ENCODE measurements at regions not wholly inside any gene's neighbourhood (a gene's known extent, or its start where the extent isn't known, plus 50 kb on each side); places are given as distances from the start of the nearest gene placed in this dataset.
A peak's percentile ranks its signal among the peaks of the same experiment; 100 is the strongest.
"Not testable (repeated sequence)": the region's sequence is repeated elsewhere in the genome, so short reads cannot be mapped to it uniquely, and the experiment has no call there.

- H3K36me3 Mint-ChIP-seq, result no peaks in the 10 kb centered on the region
- H3K9me3 Mint-ChIP-seq, result peaks cover 0 to 7% (median 0%) of the 10 kb centered on the region in 9 donors
- POLR2A ChIA-PET, result no interaction called here
- no peak overlapping the region for H3K4me3 Mint-ChIP-seq
- H3K27ac Mint-ChIP-seq, result no peak overlapping the region
- no peaks in the 10 kb centered on the region for H3K27me3 Mint-ChIP-seq
- ATAC-seq, result no peak
- no peak for DNase-seq
- no peaks in the 10 kb centered on the region for H3K4me1 Mint-ChIP-seq
These were observed 456.8 kb downstream of the TRAM1L1 start for GRCh38 chr4:116628598-116628997.

- Mint-ChIP-seq H3K4me1 (no peaks in the 10 kb centered on the region), H3K4me3 (no peak overlapping the region), H3K27me3 (no peaks in the 10 kb centered on the region), H3K27ac (no peak overlapping the region), H3K9me3 (peaks cover 0 to 5% (median 0%) of the 10 kb centered on the region in 9 donors), H3K36me3 (no peaks in the 10 kb centered on the region)
- no peak for DNase-seq
- POLR2A ChIA-PET, result no interaction called here
- no peak for ATAC-seq
These were observed 457.8 kb downstream of the TRAM1L1 start for GRCh38 chr4:116627545-116627944.

GRCh38 chr4:116619508-116619907 is 465.9 kb downstream of the TRAM1L1 start:
- POLR2A ChIA-PET, result not testable (repeated sequence)

GRCh38 chr4:116618638-116619037 is 466.7 kb downstream of the TRAM1L1 start:
- ATAC-seq (no peak), DNase-seq (no peak)
- no peaks in the 10 kb centered on the region for H3K36me3 Mint-ChIP-seq
- no peak overlapping the region for H3K27ac Mint-ChIP-seq
- peaks cover 0 to 16% (median 0%) of the 10 kb centered on the region in 9 donors for H3K9me3 Mint-ChIP-seq
- POLR2A ChIA-PET, result no interaction called here
- H3K4me3 Mint-ChIP-seq, result no peak overlapping the region
- no peaks in the 10 kb centered on the region for H3K27me3 Mint-ChIP-seq
- no peaks in the 10 kb centered on the region for H3K4me1 Mint-ChIP-seq

More at GRCh38 chr4:116619508-116619907, 465.9 kb downstream of the TRAM1L1 start:
- ATAC-seq, H3K4me1 Mint-ChIP-seq, H3K36me3 Mint-ChIP-seq, H3K27ac Mint-ChIP-seq, DNase-seq, H3K27me3 Mint-ChIP-seq, H3K4me3 Mint-ChIP-seq: not testable (repeated sequence)
- H3K9me3 Mint-ChIP-seq, result peaks cover 0 to 16% (median 0%) of the 10 kb centered on the region in 9 donors

GRCh38 chr4:116603096-116603495 is 482.3 kb downstream of the TRAM1L1 start:
- no peak overlapping the region for H3K4me3 Mint-ChIP-seq
- no peaks in the 10 kb centered on the region for H3K4me1 Mint-ChIP-seq
- POLR2A ChIA-PET, result no interaction called here
- no peak overlapping the region for H3K27ac Mint-ChIP-seq
- no peaks in the 10 kb centered on the region for H3K36me3 Mint-ChIP-seq
- no peaks in the 10 kb centered on the region for H3K27me3 Mint-ChIP-seq
- no peak for ATAC-seq
- no peak for DNase-seq
- peaks cover 0 to 7% (median 2%) of the 10 kb centered on the region in 9 donors for H3K9me3 Mint-ChIP-seq

- peaks cover 0 to 7% (median 2%) of the 10 kb centered on the region in 9 donors for H3K9me3 Mint-ChIP-seq
- ATAC-seq (no peak), DNase-seq (peak in 1 of 10 donors; percentile 60)
- no peaks in the 10 kb centered on the region for H3K27me3 Mint-ChIP-seq
- H3K36me3 Mint-ChIP-seq, result no peaks in the 10 kb centered on the region
- no peak overlapping the region for H3K27ac Mint-ChIP-seq
- H3K4me1 Mint-ChIP-seq, result no peaks in the 10 kb centered on the region
- POLR2A ChIA-PET, result no interaction called here
- H3K4me3 Mint-ChIP-seq, result no peak overlapping the region
These were observed 485.5 kb downstream of the TRAM1L1 start for GRCh38 chr4:116599859-116600258.

- H3K36me3 Mint-ChIP-seq, result no peaks in the 10 kb centered on the region
- peaks cover 0 to 5% (median 2%) of the 10 kb centered on the region in 9 donors for H3K9me3 Mint-ChIP-seq
- H3K4me3 Mint-ChIP-seq, result no peak overlapping the region
- no peaks in the 10 kb centered on the region for H3K27me3 Mint-ChIP-seq
- POLR2A ChIA-PET, result no interaction called here
- no peak for ATAC-seq
- no peak for DNase-seq
- H3K4me1 Mint-ChIP-seq, result no peaks in the 10 kb centered on the region
- H3K27ac Mint-ChIP-seq, result no peak overlapping the region
These were observed 486.2 kb downstream of the TRAM1L1 start for GRCh38 chr4:116598980-116599789.

GRCh38 chr4:116598155-116598979 is 487.0 kb downstream of the TRAM1L1 start:
- H3K27me3 Mint-ChIP-seq, result no peaks in the 10 kb centered on the region
- ATAC-seq, result no peak
- peaks cover 0 to 7% (median under 1%) of the 10 kb centered on the region in 9 donors for H3K9me3 Mint-ChIP-seq
- no peaks in the 10 kb centered on the region for H3K36me3 Mint-ChIP-seq
- H3K27ac Mint-ChIP-seq, result no peak overlapping the region
- H3K4me3 Mint-ChIP-seq, result no peak overlapping the region
- DNase-seq, result peak in 1 of 10 donors; percentile 0
- POLR2A ChIA-PET, result no interaction called here
- no peaks in the 10 kb centered on the region for H3K4me1 Mint-ChIP-seq

GRCh38 chr4:116590648-116591047 is 494.7 kb downstream of the TRAM1L1 start:
- ATAC-seq (no peak), DNase-seq (no peak)
- Mint-ChIP-seq H3K27ac (no peak overlapping the region), H3K27me3 (no peaks in the 10 kb centered on the region), H3K4me3 (no peak overlapping the region), H3K36me3 (no peaks in the 10 kb centered on the region), H3K9me3 (peaks cover 0 to 4% (median 0%) of the 10 kb centered on the region in 9 donors), H3K4me1 (no peaks in the 10 kb centered on the region)
- POLR2A ChIA-PET, result no interaction called here

GRCh38 chr4:116588783-116589182 is 496.6 kb downstream of the TRAM1L1 start:
- Mint-ChIP-seq H3K27me3 (no peaks in the 10 kb centered on the region), H3K36me3 (no peaks in the 10 kb centered on the region), H3K9me3 (peaks cover 0 to 4% (median 0%) of the 10 kb centered on the region in 9 donors), H3K27ac (no peak overlapping the region), H3K4me1 (no peaks in the 10 kb centered on the region), H3K4me3 (no peak overlapping the region)
- DNase-seq, result no peak
- POLR2A ChIA-PET, result no interaction called here
- ATAC-seq, result no peak

- ATAC-seq, result no peak
- H3K9me3 Mint-ChIP-seq, result peaks cover 0 to 2% (median 0%) of the 10 kb centered on the region in 9 donors
- no peak for DNase-seq
- POLR2A ChIA-PET, result no interaction called here
- H3K27ac Mint-ChIP-seq, result no peak overlapping the region
- no peaks in the 10 kb centered on the region for H3K4me1 Mint-ChIP-seq
- no peaks in the 10 kb centered on the region for H3K36me3 Mint-ChIP-seq
- H3K27me3 Mint-ChIP-seq, result no peaks in the 10 kb centered on the region
- no peak overlapping the region for H3K4me3 Mint-ChIP-seq
These were observed 500.1 kb downstream of the TRAM1L1 start for GRCh38 chr4:116585246-116585645.

GRCh38 chr4:116577321-116577720 is 508.1 kb downstream of the TRAM1L1 start:
- H3K4me1 Mint-ChIP-seq, result no peaks in the 10 kb centered on the region
- no peak for DNase-seq
- H3K27ac Mint-ChIP-seq, result no peak overlapping the region
- peaks cover 0 to 4% (median 0%) of the 10 kb centered on the region in 3 donors for H3K36me3 Mint-ChIP-seq
- H3K4me3 Mint-ChIP-seq, result no peak overlapping the region
- no peaks in the 10 kb centered on the region for H3K27me3 Mint-ChIP-seq
- POLR2A ChIA-PET, result no interaction called here
- H3K9me3 Mint-ChIP-seq, result peaks cover 0 to 18% (median 4%) of the 10 kb centered on the region in 9 donors
- no peak for ATAC-seq

GRCh38 chr4:116573540-116573939 is 511.8 kb downstream of the TRAM1L1 start:
- Mint-ChIP-seq H3K4me1 (no peaks in the 10 kb centered on the region), H3K27ac (no peak overlapping the region), H3K9me3 (peaks cover 0 to 29% (median 9%) of the 10 kb centered on the region in 9 donors), H3K36me3 (peaks cover 0 to 4% (median 0%) of the 10 kb centered on the region in 3 donors), H3K27me3 (no peaks in the 10 kb centered on the region), H3K4me3 (no peak overlapping the region)
- POLR2A ChIA-PET, result no interaction called here
- ATAC-seq (no peak), DNase-seq (no peak)

All from naive thymus-derived CD8-positive, alpha-beta T cell (primary cell).